Astrocyte of the spinal cord (primary cell): ENCODE measurements at regions not wholly inside any gene's neighbourhood (a gene's known extent, or its start where the extent isn't known, plus 50 kb on each side); places are given as distances from the start of the nearest gene placed in this dataset.
A peak's percentile ranks its signal among the peaks of the same experiment; 100 is the strongest.

ENCODE experiments used
- DNase-seq: peaks from one replicate; pipeline ENCODE4 v3.0.0; 2011; ENCODE audit warnings: low read depth, low spot score
- H3K4me3 ChIP-seq: 2 replicates; pipeline ENCODE4 v1.5.1; 2011; ENCODE audit warnings: low read depth, mild to moderate bottlenecking, low read length, moderate library complexity
- CTCF ChIP-seq: IDR thresholded peaks from 2 replicates; pipeline ENCODE4 v1.5.1; 2012; ENCODE audit warnings: low read depth, mild to moderate bottlenecking, low read length, inconsistent platforms
- in situ Hi-C: cut with HindIII; loops from 2 replicates; pipeline ENCODE4 v1.10.0; 2017; ENCODE audit warnings: low sequenced_read_pairs

DNA sequence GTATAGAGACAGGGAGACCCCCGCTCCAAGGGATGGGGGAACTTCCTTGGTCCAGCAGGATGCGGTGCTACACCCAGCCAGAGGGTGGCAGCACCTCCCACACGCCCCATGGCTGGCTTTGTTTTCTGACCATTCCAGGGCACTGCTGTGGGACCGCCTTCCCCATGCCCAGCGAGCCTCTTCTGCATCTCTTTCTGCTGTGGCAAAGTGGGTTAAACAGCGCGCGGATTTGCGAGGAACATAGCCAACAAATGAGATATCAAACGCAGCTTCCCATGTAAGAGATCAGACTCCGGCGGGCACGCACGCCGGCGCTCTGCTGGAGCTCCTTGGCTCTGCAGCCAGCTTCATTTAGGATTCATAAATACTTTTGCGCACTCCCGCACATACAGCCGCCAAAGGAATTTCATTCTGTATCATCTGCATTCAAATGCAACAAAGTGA is 485.8 kb upstream of the CADM1 start:
- no peak for DNase-seq
- in situ Hi-C loops = no loop called here
- H3K4me3 ChIP-seq = no peak overlapping the region
- TF ChIP-seq CTCF = peak; percentile 40

- no peak for TF ChIP-seq CTCF
- in situ Hi-C loops = no loop called here
These were observed 481.7 kb upstream of the CADM1 start for GRCh38 chr11:115985896-115986295.

GRCh38 chr11:115984228-115984627 is 480.0 kb upstream of the CADM1 start:
- in situ Hi-C loops = no loop called here
- no peak for DNase-seq
- no peak for TF ChIP-seq CTCF
- no peak overlapping the region for H3K4me3 ChIP-seq

More at GRCh38 chr11:115985896-115986295, 481.7 kb upstream of the CADM1 start:
- H3K4me3 ChIP-seq = no peak overlapping the region
- DNase-seq = no peak

GRCh38 chr11:115982666-115983065 is 478.5 kb upstream of the CADM1 start:
- DNase-seq = no peak
- in situ Hi-C loops = no loop called here
- H3K4me3 ChIP-seq = no peak overlapping the region
- TF ChIP-seq CTCF = no peak

DNA sequence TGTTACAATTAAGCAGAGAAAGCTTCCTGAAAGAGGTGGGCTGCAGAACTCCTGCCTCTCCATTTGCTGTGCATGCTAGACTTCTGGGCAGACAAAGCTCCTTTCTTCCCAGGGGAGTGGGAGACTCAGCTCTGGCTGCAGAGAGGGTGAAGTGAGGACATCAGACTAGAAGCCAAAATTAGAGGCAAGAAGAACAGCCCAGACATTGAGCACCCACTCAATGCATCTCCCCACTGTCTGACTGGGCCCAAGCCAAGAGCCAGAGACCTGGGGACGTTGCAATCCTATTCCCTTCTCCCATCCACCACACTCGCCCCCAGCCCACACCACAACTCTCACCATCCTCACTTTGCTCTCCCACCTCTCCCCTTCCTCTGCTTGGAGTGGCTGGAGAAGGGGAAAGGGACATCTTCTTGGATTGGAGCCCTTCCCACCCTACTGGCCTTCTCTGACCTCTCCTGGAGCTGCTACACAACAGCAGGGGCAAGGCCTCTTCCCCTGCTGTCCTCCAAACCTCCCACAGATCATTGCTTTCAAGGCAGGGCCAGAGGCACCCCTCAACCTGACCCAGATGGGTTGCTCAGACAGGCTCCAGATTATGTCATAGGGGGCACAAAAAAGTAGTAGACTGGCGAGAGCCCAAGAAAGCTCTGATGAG is 477.7 kb upstream of the CADM1 start:
- H3K4me3 ChIP-seq = no peak overlapping the region
- DNase-seq = no peak
- TF ChIP-seq CTCF = no peak
- in situ Hi-C loops = no loop called here

- TF ChIP-seq CTCF = no peak
- in situ Hi-C loops = no loop called here
- DNase-seq = no peak
- H3K4me3 ChIP-seq = no peak overlapping the region
These were observed 476.9 kb upstream of the CADM1 start for GRCh38 chr11:115981104-115981481.
